ENCODE measurements at regions not wholly inside any gene's neighbourhood (a gene's known extent, or its start where the extent isn't known, plus 50 kb on each side); places are given as distances from the start of the nearest gene placed in this dataset.

DNA sequence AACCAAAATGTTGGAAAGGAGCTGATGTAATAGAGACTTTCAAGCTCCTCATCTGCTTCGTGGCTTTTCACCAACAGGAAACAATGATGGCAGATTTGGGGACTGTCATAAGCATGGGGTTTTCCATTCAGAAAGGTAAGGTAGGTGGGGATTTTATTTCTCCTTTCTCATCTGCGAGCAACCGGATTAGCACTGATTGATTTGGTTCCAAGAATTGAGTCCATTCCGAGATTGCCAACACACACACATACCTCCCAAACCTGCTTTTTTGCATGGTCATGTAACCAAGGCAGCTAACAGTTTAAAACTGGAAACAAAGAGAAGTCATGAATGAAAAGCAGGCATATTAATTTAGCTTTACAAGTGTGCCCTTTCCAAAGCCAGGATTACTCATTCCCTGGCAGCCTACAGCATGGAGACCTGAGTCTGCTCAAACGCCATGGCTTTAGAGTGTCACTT is 63.0 kb upstream of the LNX1 start (continued):
- TF ChIP-seq ZNF462 (CRISPR knock-in tag; IDR thresholded peaks at IDR 0.05) (no peak), ETS1 (IDR thresholded peaks at IDR 0.05) (no peak), ZNF114 (CRISPR knock-in tag; IDR thresholded peaks at IDR 0.05) (no peak)

GRCh38 chr4:53653484-53654053 is 62.3 kb upstream of the LNX1 start:
- ATAC-seq = no peak
- Histone ChIP-seq H3K9me2 (ENCODE audit: insufficient read depth) (0 out of 2 replicates have a peak, but pooled peaks cover 3% of the 10 kb centered on the region), H3F3A (replicated peaks; ENCODE audit: low read depth) (no peaks in the 10 kb centered on the region), H3K27ac (ENCODE audit: low read depth) (no peak overlapping the region), H3K4me1 (ENCODE audit: insufficient read depth) (no peaks in the 10 kb centered on the region), H3K79me2 (replicated peaks; ENCODE audit: insufficient read depth) (no peaks in the 10 kb centered on the region), H3K4me2 (no peak overlapping the region), H3K27me3 (ENCODE audit: insufficient read depth) (no peaks in the 10 kb centered on the region), H2AFZ (no peak overlapping the region), H3K4me3 (no peak overlapping the region), H4K20me1 (replicated peaks; ENCODE audit: insufficient read depth) (no peaks in the 10 kb centered on the region), H3K36me3 (ENCODE audit: insufficient read depth) (no peaks in the 10 kb centered on the region)
- peaks cover 12% of the 10 kb centered on the region for H3K4me1 Mint-ChIP-seq
- H3K4me3 Mint-ChIP-seq = no peak overlapping the region
- no peak overlapping the region for H3K27ac Mint-ChIP-seq
- no peaks in the 10 kb centered on the region for H3K27me3 Mint-ChIP-seq (ENCODE audit: insufficient read depth, low read depth, poor library complexity)
- H3K9me3 Mint-ChIP-seq = no peaks in the 10 kb centered on the region
- DNase-seq (ENCODE audit: low spot score) = no peak
- H3K36me3 Mint-ChIP-seq (ENCODE audit: low read depth) = no peaks in the 10 kb centered on the region
- TF ChIP-seq ZNF331 (CRISPR knock-in tag; IDR thresholded peaks at IDR 0.05; ENCODE audit: low read depth) (no peak), ZNF114 (CRISPR knock-in tag; IDR thresholded peaks at IDR 0.05) (no peak), ETS1 (IDR thresholded peaks at IDR 0.05) (no peak), EZH2phosphoT487 (IDR thresholded peaks at IDR 0.05; ENCODE audit: unreplicated experiment) (no peak), CREB1 (CRISPR knock-in tag; IDR thresholded peaks at IDR 0.05; ENCODE audit: low read depth) (no peak), EZH2 (IDR thresholded peaks at IDR 0.05; ENCODE audit: low read depth, unreplicated experiment) (no peak), JUNB (IDR thresholded peaks at IDR 0.05; ENCODE audit: unreplicated experiment) (no peak)
- TF ChIP-seq, protein P1, sequence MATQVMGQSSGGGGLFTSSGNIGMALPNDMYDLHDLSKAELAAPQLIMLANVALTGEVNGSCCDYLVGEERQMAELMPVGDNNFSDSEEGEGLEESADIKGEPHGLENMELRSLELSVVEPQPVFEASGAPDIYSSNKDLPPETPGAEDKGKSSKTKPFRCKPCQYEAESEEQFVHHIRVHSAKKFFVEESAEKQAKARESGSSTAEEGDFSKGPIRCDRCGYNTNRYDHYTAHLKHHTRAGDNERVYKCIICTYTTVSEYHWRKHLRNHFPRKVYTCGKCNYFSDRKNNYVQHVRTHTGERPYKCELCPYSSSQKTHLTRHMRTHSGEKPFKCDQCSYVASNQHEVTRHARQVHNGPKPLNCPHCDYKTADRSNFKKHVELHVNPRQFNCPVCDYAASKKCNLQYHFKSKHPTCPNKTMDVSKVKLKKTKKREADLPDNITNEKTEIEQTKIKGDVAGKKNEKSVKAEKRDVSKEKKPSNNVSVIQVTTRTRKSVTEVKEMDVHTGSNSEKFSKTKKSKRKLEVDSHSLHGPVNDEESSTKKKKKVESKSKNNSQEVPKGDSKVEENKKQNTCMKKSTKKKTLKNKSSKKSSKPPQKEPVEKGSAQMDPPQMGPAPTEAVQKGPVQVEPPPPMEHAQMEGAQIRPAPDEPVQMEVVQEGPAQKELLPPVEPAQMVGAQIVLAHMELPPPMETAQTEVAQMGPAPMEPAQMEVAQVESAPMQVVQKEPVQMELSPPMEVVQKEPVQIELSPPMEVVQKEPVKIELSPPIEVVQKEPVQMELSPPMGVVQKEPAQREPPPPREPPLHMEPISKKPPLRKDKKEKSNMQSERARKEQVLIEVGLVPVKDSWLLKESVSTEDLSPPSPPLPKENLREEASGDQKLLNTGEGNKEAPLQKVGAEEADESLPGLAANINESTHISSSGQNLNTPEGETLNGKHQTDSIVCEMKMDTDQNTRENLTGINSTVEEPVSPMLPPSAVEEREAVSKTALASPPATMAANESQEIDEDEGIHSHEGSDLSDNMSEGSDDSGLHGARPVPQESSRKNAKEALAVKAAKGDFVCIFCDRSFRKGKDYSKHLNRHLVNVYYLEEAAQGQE (IDR thresholded peaks at IDR 0.05; ENCODE audit: unreplicated experiment) = no peak

Measured in GM23338 (cell line).